ENCODE measurements at regions not wholly inside any gene's neighbourhood (a gene's known extent, or its start where the extent isn't known, plus 50 kb on each side); places are given as distances from the start of the nearest gene placed in this dataset.

- TF ChIP-seq CTCF (conservative IDR thresholded peaks at IDR 0.05), result peak; percentile 68
- no peak for DNase-seq (ENCODE audit: low read depth, low spot score)
- Mint-ChIP-seq H3K27me3 (ENCODE audit: low read depth) (no peaks in the 10 kb centered on the region), H3K9me3 (peaks cover 6% of the 10 kb centered on the region), H3K4me1 (no peaks in the 10 kb centered on the region), H3K4me3 (no peak overlapping the region), H3K27ac (ENCODE audit: unreplicated experiment) (no peak overlapping the region), H3K36me3 (ENCODE audit: low read depth) (peaks cover 21% of the 10 kb centered on the region)
Observed at GRCh38 chr22:48663297-48663696, 1164.4 kb downstream of the BRD1 start.

- no peak for DNase-seq (ENCODE audit: low read depth, low spot score)
- TF ChIP-seq CTCF (conservative IDR thresholded peaks at IDR 0.05), result no peak
- peaks cover 6% of the 10 kb centered on the region for H3K9me3 Mint-ChIP-seq
Observed at GRCh38 chr22:48662476-48663135, 1165.1 kb downstream of the BRD1 start.

GRCh38 chr22:48661984-48662383, 1165.7 kb downstream of the BRD1 start:
- H3K4me1 Mint-ChIP-seq, result no peaks in the 10 kb centered on the region
- H3K27me3 Mint-ChIP-seq (ENCODE audit: low read depth), result no peaks in the 10 kb centered on the region
- no peak overlapping the region for H3K27ac Mint-ChIP-seq (ENCODE audit: unreplicated experiment)
- no peak for TF ChIP-seq CTCF (conservative IDR thresholded peaks at IDR 0.05)
- H3K36me3 Mint-ChIP-seq (ENCODE audit: low read depth), result peaks cover 21% of the 10 kb centered on the region
- DNase-seq (ENCODE audit: low read depth, low spot score), result no peak
- no peak overlapping the region for H3K4me3 Mint-ChIP-seq
- H3K9me3 Mint-ChIP-seq, result peaks cover 6% of the 10 kb centered on the region

More at GRCh38 chr22:48662476-48663135, 1165.1 kb downstream of the BRD1 start:
- Mint-ChIP-seq H3K4me3 (no peak overlapping the region), H3K36me3 (ENCODE audit: low read depth) (peaks cover 21% of the 10 kb centered on the region), H3K27me3 (ENCODE audit: low read depth) (no peaks in the 10 kb centered on the region), H3K4me1 (no peaks in the 10 kb centered on the region), H3K27ac (ENCODE audit: unreplicated experiment) (no peak overlapping the region)

GRCh38 chr22:48660790-48661740, 1166.6 kb downstream of the BRD1 start:
- H3K4me1 Mint-ChIP-seq, result no peaks in the 10 kb centered on the region
- no peak for DNase-seq (ENCODE audit: low read depth, low spot score)
- peaks cover 6% of the 10 kb centered on the region for H3K9me3 Mint-ChIP-seq
- H3K4me3 Mint-ChIP-seq, result no peak overlapping the region
- H3K27ac Mint-ChIP-seq (ENCODE audit: unreplicated experiment), result peak overlapping the region; percentile 27
- H3K27me3 Mint-ChIP-seq (ENCODE audit: low read depth), result no peaks in the 10 kb centered on the region
- peaks cover 21% of the 10 kb centered on the region for H3K36me3 Mint-ChIP-seq (ENCODE audit: low read depth)
- no peak for TF ChIP-seq CTCF (conservative IDR thresholded peaks at IDR 0.05)

GRCh38 chr22:48660104-48660789, 1167.4 kb downstream of the BRD1 start:
- no peak for TF ChIP-seq CTCF (conservative IDR thresholded peaks at IDR 0.05)
- peak overlapping the region; percentile 86 for H3K27ac Mint-ChIP-seq (ENCODE audit: unreplicated experiment)
- H3K4me1 Mint-ChIP-seq, result no peaks in the 10 kb centered on the region

More at GRCh38 chr22:48660104-48660789, 1167.4 kb downstream of the BRD1 start:
- no peak for DNase-seq (ENCODE audit: low read depth, low spot score)
- peaks cover 6% of the 10 kb centered on the region for H3K9me3 Mint-ChIP-seq
- H3K36me3 Mint-ChIP-seq (ENCODE audit: low read depth), result peaks cover 18% of the 10 kb centered on the region
- no peak overlapping the region for H3K4me3 Mint-ChIP-seq
- no peaks in the 10 kb centered on the region for H3K27me3 Mint-ChIP-seq (ENCODE audit: low read depth)

Data from neural crest cell (in vitro differentiated cells).